Tibial artery (tissue), 4 donors: ENCODE measurements at regions not wholly inside any gene's neighbourhood (a gene's known extent, or its start where the extent isn't known, plus 50 kb on each side); places are given as distances from the start of the nearest gene placed in this dataset.

ENCODE experiments used
- DNase-seq, 2 donors: peaks; one replicate each; pipeline ENCODE4 v3.0.0-alpha.2; 2019
- H3K27ac ChIP-seq, 2 donors: fragments of 200-600 bp; sonication (generic) in 1 of 2; 1 replicate in 1 of 2; 2 replicates in 1 of 2; pipeline ENCODE4 v1.5.1; 2018 to 2019; ENCODE audit warnings: mild to moderate bottlenecking in 1 of 2
- H3K27me3 ChIP-seq, 2 donors: fragments of 200-600 bp; sonication (generic) in 1 of 2; one replicate each; pipeline versions ENCODE4 v1.5.1 to v1.6.0; 2016 to 2019
- H3K36me3 ChIP-seq, 3 donors: fragments of 200-600 bp; sonication (generic) in 2 of 3; one replicate each; pipeline ENCODE4 v1.5.1; 2016 to 2019; ENCODE audit warnings: mild to moderate bottlenecking in 2 of 3
- H3K4me1 ChIP-seq, 4 donors: fragments of 200-600 bp; sonication (generic) in 2 of 4; 1 replicate in 3 of 4; 2 replicates in 1 of 4; pipeline ENCODE4 v1.5.1; 2016 to 2019
- H3K4me3 ChIP-seq, 2 donors: fragments of 200-600 bp; sonication (generic) in 1 of 2; 1 replicate in 1 of 2; 2 replicates in 1 of 2; pipeline ENCODE4 v1.5.1; 2018 to 2019; ENCODE audit warnings: mild to moderate bottlenecking in 2 of 2
- H3K9me3 ChIP-seq, 3 donors: fragments of 200-600 bp; sonication (generic) in 1 of 3; one replicate each; pipeline ENCODE4 v1.5.1; 2016 to 2019
- intact Hi-C: fragments of 100-400 bp; cut with DNase I; formaldehyde crosslinking; loops from one replicate; pipeline ENCODE4 v1.15.0; 2023; ENCODE audit warnings: low total_unique reads
- TF ChIP-seq, protein P1 (sequence below), 2 experiments: fragments of 200-600 bp in 1 of 2; fragments of 450-650 bp in 1 of 2; IDR thresholded peaks; one replicate each; pipeline ENCODE4 v1.5.1; 2017 to 2019; ENCODE audit warnings: antibody characterized with exemption in 2 of 2, mild to moderate bottlenecking in 1 of 2, moderate library complexity in 1 of 2

DNA sequence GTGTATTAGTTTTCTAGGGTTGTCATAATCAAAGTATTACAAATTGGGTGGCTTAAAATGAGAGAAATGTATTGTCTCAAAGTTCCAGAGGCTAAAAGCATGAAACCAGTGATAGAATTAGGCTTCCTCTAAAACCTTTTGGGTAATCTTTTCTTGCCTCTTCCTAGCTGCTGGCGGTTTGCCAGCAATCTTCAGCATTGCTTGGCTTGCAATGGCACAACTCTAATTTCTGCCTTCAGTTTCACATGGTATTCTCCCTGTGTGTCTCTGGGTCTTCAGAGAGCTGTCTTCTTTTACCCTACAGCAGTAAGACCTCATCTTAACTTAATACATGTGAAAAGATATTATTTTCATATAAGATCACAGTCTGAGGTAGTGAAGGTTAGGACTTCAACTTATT is 479.1 kb upstream of the GJE1 start:
- Histone ChIP-seq H3K9me3 (no peaks in the 10 kb centered on the region), H3K4me1 (no peaks in the 10 kb centered on the region), H3K36me3 (no peaks in the 10 kb centered on the region), H3K27me3 (no peaks in the 10 kb centered on the region), H3K27ac (no peak overlapping the region), H3K4me3 (no peak overlapping the region)
- intact Hi-C loops: no loop called here
- DNase-seq: no peak
- TF ChIP-seq, protein P1, sequence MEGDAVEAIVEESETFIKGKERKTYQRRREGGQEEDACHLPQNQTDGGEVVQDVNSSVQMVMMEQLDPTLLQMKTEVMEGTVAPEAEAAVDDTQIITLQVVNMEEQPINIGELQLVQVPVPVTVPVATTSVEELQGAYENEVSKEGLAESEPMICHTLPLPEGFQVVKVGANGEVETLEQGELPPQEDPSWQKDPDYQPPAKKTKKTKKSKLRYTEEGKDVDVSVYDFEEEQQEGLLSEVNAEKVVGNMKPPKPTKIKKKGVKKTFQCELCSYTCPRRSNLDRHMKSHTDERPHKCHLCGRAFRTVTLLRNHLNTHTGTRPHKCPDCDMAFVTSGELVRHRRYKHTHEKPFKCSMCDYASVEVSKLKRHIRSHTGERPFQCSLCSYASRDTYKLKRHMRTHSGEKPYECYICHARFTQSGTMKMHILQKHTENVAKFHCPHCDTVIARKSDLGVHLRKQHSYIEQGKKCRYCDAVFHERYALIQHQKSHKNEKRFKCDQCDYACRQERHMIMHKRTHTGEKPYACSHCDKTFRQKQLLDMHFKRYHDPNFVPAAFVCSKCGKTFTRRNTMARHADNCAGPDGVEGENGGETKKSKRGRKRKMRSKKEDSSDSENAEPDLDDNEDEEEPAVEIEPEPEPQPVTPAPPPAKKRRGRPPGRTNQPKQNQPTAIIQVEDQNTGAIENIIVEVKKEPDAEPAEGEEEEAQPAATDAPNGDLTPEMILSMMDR (IDR thresholded peaks at IDR 0.05): no peak

DNA sequence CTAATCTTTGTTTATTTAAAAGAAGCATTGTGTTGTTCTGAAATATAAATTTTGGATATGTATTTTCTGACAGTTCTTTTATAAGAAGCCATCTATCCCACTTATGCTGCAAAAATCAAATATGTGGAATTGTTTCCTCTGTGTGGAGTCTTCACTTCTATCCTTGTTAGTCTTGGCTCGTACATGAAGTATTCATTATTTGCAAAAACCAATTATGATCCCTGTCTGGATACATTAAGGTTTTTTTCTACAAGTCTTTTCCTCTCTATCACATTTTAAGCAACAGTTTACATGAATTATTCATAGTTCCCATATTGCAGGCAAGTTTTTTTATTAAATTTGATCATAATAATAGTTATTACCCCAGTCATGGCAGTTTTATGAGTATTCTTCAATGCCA is 490.8 kb upstream of the GJE1 start:
- no peaks in the 10 kb centered on the region for H3K36me3 ChIP-seq
- H3K27me3 ChIP-seq: no peaks in the 10 kb centered on the region
- intact Hi-C loops: no loop called here
- H3K4me3 ChIP-seq: no peak overlapping the region
- H3K9me3 ChIP-seq: no peaks in the 10 kb centered on the region
- TF ChIP-seq, protein P1 (IDR thresholded peaks at IDR 0.05): no peak
- no peak overlapping the region for H3K27ac ChIP-seq
- H3K4me1 ChIP-seq: no peaks in the 10 kb centered on the region
- no peak for DNase-seq

DNA sequence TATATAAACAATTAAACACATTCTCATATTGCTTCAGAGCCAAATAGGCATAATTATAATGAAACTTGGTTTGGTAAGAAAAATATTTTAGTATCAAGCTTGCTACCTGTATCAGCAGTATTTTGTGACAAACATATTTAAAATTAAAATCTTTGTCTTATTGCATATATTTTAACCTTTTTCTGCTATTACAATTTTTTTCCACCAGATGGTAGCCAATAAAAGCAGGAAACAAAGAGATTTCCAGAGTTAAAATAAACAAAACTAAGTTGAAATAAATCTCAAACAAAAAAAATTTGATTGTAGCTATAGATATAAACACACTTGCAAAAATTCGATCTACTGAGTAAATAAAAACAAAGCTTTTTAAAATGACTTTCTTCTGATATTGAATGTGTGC is 491.3 kb upstream of the GJE1 start:
- Histone ChIP-seq H3K27ac (no peak overlapping the region), H3K27me3 (no peaks in the 10 kb centered on the region), H3K4me1 (no peaks in the 10 kb centered on the region), H3K36me3 (no peaks in the 10 kb centered on the region), H3K4me3 (no peak overlapping the region), H3K9me3 (no peaks in the 10 kb centered on the region)
- TF ChIP-seq, protein P1 (IDR thresholded peaks at IDR 0.05): no peak
- DNase-seq: no peak
- intact Hi-C loops: no loop called here

DNA sequence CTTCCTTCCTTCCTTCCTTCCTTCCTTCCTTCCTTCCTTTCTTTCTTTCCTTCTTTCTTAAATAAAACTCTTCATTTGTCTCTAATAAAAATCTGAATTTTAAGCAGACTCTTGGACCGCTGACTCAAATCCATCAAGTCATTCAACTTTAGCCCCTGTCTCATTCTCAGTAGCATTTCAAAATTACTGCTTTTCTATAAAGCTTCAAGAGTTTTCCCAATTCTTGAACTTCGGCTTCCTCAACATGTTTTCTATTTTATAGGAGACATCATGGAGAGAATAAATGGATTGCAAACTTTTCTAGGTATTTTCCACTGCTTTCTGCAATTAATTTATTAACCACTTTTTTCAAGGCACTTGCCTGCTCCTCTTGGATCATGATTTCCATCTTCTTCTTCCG is 497.1 kb upstream of the GJE1 start:
- Histone ChIP-seq H3K27me3 (no peaks in the 10 kb centered on the region), H3K4me3 (no peak overlapping the region), H3K9me3 (no peaks in the 10 kb centered on the region), H3K27ac (no peak overlapping the region), H3K36me3 (no peaks in the 10 kb centered on the region), H3K4me1 (no peaks in the 10 kb centered on the region)
- TF ChIP-seq, protein P1 (IDR thresholded peaks at IDR 0.05): no peak
- intact Hi-C loops: no loop called here
- no peak for DNase-seq

DNA sequence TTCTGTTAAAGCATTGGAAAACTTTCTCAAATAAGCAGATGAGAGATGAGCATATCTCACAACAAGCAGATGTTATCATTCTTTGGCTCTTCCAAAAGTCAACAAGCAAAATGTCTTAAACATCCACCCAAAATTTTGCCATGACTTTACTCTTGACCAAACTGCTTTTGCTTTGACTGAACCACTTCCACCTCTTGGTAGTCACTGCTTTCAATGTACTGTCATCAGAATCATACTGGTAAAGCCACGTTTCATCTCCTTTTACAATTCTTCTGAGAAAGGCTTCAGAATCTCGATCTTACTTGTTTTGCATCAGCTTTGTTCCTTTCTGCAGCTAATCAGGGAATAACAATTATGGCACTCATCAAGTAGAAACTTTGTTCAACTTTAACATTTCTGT is 498.5 kb upstream of the GJE1 start:
- TF ChIP-seq, protein P1 (IDR thresholded peaks at IDR 0.05): no peak
- Histone ChIP-seq H3K4me1 (no peaks in the 10 kb centered on the region), H3K4me3 (no peak overlapping the region), H3K36me3 (no peaks in the 10 kb centered on the region), H3K27me3 (no peaks in the 10 kb centered on the region), H3K9me3 (no peaks in the 10 kb centered on the region), H3K27ac (no peak overlapping the region)
- intact Hi-C loops: no loop called here
- DNase-seq: no peak

DNA sequence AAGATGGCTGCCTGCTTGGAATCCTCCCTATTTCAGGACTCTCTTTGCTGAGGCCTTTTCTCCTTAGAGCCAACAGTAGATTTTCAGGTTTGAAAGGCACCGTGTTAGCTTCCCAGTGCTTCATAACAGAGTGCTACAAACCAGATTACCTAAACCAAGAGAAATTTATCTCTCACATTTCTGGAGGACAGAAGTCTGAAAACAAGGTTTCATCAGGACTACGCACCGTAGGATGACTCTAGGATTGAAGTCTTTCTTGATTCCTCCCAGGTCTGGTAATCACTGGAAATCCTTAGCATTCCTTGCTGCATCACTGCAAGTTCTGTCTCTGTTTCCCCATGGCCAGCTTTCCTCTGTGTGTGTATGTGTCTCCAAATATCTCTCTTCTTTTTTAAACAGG is 508.4 kb upstream of the GJE1 start:
- intact Hi-C loops: no loop called here
- Histone ChIP-seq H3K27ac (no peak overlapping the region), H3K4me3 (no peak overlapping the region), H3K27me3 (no peaks in the 10 kb centered on the region), H3K4me1 (no peaks in the 10 kb centered on the region), H3K36me3 (no peaks in the 10 kb centered on the region), H3K9me3 (peaks cover 0 to 5% (median 4%) of the 10 kb centered on the region in 3 donors)
- DNase-seq: no peak
- TF ChIP-seq, protein P1 (IDR thresholded peaks at IDR 0.05): no peak
